GM21447 (cell line): ENCODE measurements at regions not wholly inside any gene's neighbourhood (a gene's known extent, or its start where the extent isn't known, plus 50 kb on each side); places are given as distances from the start of the nearest gene placed in this dataset.
"Not testable (repeated sequence)": the region's sequence is repeated elsewhere in the genome, so short reads cannot be mapped to it uniquely, and the experiment has no call there.

Source experiments
- ATAC-seq: cut with Tn5 transposase; IDR thresholded peaks from one replicate; pipeline ENCODE4 v1.9.1; 2021; ENCODE audit not compliant: unreplicated experiment

- no peak for ATAC-seq
These were observed 756.4 kb downstream of the KCNT2 start for GRCh38 chr1:195851804-195852203.

- no peak for ATAC-seq
These were observed 757.1 kb downstream of the KCNT2 start for GRCh38 chr1:195851016-195851601.

GRCh38 chr1:195849180-195849579, 759.1 kb downstream of the KCNT2 start:
- ATAC-seq, result no peak

GRCh38 chr1:195847957-195848875, 760.0 kb downstream of the KCNT2 start:
- ATAC-seq, result not testable (repeated sequence)

GRCh38 chr1:195831789-195832188, 776.5 kb downstream of the KCNT2 start:
- no peak for ATAC-seq

GRCh38 chr1:195828325-195828724, 779.9 kb downstream of the KCNT2 start:
- ATAC-seq, result no peak

GRCh38 chr1:195820925-195821324, 787.3 kb downstream of the KCNT2 start:
- no peak for ATAC-seq

- ATAC-seq, result no peak
These were observed 802.2 kb downstream of the KCNT2 start for GRCh38 chr1:195806060-195806459.

- ATAC-seq, result no peak
These were observed 803.7 kb downstream of the KCNT2 start for GRCh38 chr1:195804547-195804946.

GRCh38 chr1:195799016-195799415, 809.2 kb downstream of the KCNT2 start:
- no peak for ATAC-seq

- ATAC-seq, result no peak
These were observed 814.0 kb downstream of the KCNT2 start for GRCh38 chr1:195794225-195794624.

GRCh38 chr1:195791796-195792195, 816.4 kb downstream of the KCNT2 start:
- ATAC-seq, result no peak

GRCh38 chr1:195790514-195791168, 817.6 kb downstream of the KCNT2 start:
- no peak for ATAC-seq

- ATAC-seq, result no peak
These were observed 818.9 kb downstream of the KCNT2 start for GRCh38 chr1:195789321-195789720.

GRCh38 chr1:195788721-195789120, 819.5 kb downstream of the KCNT2 start:
- ATAC-seq, result no peak

GRCh38 chr1:195785830-195786229, 822.4 kb downstream of the KCNT2 start:
- ATAC-seq, result no peak

- ATAC-seq, result no peak
These were observed 834.3 kb downstream of the KCNT2 start for GRCh38 chr1:195773931-195774330.

- ATAC-seq, result no peak
These were observed 838.8 kb downstream of the KCNT2 start for GRCh38 chr1:195769461-195769860.

GRCh38 chr1:195768936-195769335, 839.3 kb downstream of the KCNT2 start:
- no peak for ATAC-seq

GRCh38 chr1:195768377-195768776, 839.9 kb downstream of the KCNT2 start:
- no peak for ATAC-seq

- ATAC-seq, result no peak
These were observed 841.5 kb downstream of the KCNT2 start for GRCh38 chr1:195766709-195767108.

GRCh38 chr1:195765099-195765498, 843.1 kb downstream of the KCNT2 start:
- ATAC-seq, result no peak
